ENCODE measurements at regions not wholly inside any gene's neighbourhood (a gene's known extent, or its start where the extent isn't known, plus 50 kb on each side); places are given as distances from the start of the nearest gene placed in this dataset.

- TF ChIP-seq EZH2phosphoT487 (IDR thresholded peaks at IDR 0.05; ENCODE audit: borderline replicate concordance) (no peak), CTCF (conservative IDR thresholded peaks at IDR 0.05; ENCODE audit: low read length) (no peak)
Observed at GRCh38 chr18:30810580-30810979, 232.0 kb downstream of the DSC3 start.
